SH-SY5Y (cell line): ENCODE measurements at regions not wholly inside any gene's neighbourhood (a gene's known extent, or its start where the extent isn't known, plus 50 kb on each side); places are given as distances from the start of the nearest gene placed in this dataset.

Experiments used
- GATA2 ChIP-seq: IDR thresholded peaks from 2 replicates; pipeline ENCODE4 v1.6.1; 2011; ENCODE audit warnings: mild to moderate bottlenecking, low read depth, low read length
- GATA3 ChIP-seq: IDR thresholded peaks from 2 replicates; pipeline ENCODE4 v1.6.1; 2011; ENCODE audit warnings: low read depth, mild to moderate bottlenecking, low read length, moderate library complexity

DNA sequence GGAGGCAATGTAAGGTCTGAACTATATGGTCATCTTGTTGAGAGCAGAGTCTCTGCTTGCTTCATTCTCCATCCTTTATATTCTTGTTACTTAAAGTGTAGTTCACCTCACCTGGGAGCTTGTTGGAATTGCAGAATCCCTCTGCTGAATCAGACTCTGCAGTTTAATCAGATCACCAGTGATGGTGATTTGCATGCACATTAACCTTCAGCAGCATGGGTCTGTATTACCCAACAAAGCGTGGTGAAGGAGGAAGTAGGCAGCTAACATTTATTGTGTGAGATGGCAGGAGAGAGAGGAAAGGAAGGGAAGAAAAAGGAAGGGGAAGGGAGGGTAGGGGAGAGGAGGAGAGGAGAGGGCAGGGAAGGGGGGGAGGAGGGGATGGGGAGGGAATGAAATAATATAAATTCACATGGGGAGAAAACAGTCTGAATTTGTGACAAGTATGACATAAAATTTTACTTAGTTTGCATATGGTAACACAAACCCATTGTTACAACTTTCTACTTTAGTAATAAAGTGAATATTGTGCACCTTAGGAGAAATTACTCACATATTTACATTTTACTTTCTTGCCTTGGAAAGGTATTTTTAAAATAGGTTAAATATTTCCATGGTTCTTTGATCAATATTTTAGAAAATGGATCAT lies 740.7 kb downstream of the DHX35 start:
- TF ChIP-seq GATA3 (no peak), GATA2 (no peak)

DNA sequence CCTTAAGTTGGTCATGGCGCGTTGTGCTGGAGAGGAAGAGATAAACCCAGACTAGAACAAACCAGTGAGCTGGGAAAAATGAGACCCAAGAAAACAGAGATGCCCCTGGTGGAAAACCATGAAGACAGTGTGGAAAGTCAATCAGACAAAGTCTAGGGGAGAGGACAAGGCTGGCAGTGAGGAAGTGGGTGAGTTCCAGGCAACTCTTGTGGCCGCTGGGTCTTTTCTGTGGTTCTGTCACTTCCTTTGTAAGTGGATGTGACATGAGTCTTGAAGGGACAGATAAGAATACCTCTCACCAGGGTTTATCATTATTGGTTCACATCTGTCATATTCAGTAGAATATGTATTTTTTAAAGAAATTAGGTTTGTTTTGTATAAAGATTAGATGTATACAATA lies 738.4 kb downstream of the DHX35 start:
- TF ChIP-seq GATA3 (no peak), GATA2 (no peak)

DNA sequence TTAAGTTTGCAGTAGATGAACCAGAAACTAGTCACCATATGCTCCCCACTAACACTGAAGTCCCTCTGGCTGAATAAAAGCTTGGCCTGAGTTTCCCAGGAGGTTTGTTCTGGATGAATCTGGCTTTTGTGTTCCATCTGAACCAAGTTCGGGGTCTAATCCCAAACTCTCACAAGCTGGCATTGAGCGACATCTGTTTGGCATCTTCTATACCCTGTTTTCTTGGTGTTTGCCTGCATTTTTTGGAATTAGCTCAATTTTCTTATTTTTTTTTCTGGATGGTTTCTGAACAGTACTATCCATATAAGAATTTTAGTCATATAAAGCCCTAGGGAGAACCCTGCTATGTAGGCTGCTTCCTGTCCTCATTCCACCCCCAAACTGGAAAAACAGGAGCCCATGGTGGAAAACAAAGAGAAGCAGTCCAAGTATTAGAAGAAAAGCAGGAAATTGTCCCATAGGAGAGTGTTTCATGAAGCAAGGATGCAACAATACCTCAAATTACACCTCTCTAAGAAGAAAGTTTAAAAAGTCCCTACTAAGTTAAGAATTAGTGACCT lies 737.1 kb downstream of the DHX35 start:
- TF ChIP-seq GATA3, result no peak
- no peak for TF ChIP-seq GATA2

DNA sequence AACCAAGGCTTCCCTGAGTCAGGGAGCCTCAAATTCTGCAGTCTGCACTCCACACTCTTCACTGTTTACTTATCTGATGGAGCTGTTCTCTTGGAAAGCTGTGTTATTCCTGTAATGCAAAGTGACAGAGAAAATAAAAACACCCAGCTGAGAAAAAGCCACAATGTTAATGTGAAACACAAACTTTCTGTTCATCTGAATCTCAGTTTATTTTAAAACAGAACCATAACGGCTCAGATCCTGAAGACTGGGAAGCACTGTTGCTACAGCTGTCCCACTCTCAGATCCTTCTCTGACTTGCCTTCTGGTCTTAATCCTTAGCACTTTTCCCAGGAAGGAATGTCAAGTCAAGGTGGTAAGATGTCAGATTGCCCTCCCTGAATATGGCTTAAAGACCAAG lies 736.6 kb downstream of the DHX35 start:
- TF ChIP-seq GATA3 (no peak), GATA2 (no peak)

DNA sequence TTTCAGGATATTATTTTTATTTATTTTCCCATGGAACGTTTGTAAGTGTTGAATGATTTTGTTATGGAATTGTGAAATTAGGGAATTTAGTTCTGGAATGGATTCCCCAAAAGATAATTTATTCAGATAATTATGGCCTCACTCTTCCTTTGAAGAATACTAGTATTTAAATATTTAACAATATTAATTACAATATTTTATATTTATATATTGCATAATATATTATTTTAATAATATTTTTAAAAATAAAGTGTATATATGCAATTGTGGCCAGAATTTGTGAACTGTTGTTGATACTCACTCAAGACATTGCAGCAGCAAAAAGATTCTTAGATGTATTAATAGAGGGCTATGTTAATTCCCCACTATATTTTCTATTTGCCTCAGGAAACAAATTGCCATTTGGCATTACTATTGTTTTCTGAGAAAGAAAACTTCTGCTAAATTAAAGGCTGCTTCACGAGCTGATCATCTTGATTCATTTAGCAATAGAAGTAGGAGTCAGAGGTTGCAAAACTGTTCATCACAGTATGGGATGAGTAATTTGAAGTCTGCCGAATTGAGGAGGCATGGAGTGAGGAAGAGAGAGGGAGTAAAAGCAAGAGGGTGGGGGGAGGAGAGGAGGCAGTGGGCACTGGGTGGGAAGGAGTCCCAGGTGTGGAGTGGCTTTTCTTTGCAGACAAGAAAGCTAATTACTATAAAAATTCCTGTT lies 729.2 kb downstream of the DHX35 start:
- TF ChIP-seq GATA2 (no peak), GATA3 (no peak)

DNA sequence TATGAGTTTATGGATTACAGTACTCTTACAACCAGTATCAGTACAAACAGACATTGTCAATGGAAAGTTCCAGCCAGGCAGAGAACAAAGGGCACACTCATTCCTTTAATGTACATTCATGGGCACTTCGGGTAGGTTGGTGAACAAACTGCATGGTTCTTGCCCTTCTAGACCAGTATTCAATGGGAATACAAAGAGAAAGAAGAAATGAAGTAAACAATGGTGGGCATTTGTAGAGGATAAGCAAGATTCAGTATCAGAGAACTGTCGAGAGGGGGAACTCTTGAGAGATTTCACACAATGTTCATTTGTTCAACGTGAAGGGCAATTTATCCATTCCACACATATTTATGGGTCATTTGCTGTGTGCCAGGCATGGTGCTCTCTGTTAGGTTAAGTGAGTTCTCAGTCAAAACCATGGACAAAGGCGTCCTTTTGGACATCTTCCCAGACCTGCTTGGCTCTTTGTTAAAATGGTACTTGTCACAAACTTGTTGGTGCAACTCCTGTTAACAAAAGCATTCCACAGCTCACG lies 714.8 kb downstream of the DHX35 start:
- TF ChIP-seq GATA3 (no peak), GATA2 (no peak)

DNA sequence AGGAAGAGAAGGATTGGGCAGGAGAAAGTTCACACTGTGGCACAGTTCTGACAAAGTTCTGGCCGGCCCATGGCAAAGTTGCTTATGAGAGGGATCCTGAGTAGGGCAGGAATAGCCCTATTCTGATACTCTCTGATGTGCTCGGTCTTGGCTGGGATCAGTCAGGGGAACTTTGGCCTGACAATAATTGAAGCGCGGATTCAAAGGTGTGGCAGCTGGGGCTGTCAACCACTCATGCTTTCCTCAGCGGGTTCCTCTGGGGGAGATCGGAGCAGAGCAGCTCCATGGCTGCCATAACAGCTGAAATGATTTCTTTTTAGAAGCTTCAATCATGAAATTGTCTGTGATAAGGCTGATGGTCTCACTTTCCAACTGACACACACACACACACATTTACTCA lies 714.1 kb downstream of the DHX35 start:
- no peak for TF ChIP-seq GATA3
- TF ChIP-seq GATA2, result no peak

DNA sequence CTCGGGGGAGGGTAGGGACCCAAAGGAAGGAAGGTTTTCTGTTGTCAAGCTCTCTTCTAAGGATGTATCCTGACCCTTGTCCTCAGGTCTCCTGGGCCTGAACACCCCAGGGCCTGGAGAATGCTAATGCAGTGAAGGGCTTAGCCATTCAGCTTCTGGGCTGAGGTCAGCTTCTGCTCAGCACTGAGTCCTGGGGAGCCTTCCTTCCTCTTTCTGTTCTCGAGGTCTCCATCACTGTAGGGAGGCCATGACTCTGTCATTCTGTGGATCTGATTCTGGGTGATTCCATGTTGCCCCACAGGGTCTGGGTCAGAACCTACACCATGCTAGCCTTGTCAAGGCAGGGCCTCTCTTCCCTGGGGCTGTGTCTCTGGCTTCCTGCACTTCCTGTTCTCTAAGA lies 712.7 kb downstream of the DHX35 start:
- TF ChIP-seq GATA2 (no peak), GATA3 (no peak)

DNA sequence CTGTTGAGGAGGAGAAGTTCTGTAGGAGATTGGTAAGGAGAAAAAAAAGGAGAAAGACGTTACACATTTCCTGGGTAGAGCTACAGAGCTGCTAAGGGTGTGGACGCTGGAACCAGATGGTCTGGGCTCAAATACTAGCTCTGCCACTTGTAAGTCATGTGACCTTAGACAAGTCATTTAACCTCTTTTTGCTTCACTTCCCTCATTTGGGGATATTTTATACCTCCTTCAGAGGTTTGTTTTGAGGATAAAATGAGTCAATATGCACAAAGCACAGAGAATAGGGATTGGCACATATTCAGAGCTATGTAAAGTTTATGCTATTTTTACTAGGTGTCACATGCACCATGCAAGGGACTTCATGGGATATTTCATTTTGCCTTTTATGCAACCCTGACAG lies 708.8 kb downstream of the DHX35 start:
- TF ChIP-seq GATA3, result no peak
- TF ChIP-seq GATA2, result no peak

DNA sequence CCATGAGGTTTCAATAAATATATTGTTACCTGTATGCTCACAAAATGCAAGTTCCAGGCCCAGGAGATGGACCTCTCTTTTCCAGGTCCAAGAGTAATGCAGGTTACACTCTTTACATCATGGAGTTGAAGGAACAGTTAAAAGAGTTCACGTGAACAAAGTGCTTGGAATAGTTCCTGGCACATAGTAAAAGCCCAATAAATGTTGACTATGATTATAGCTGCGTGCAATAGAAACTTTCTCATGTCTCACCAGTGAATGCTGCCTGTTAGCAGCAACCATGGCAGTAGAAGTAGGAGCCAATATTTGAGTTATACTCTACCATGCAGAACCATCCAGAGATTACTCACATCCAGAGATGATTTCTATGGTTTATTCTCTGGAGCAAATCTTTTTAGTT lies 707.5 kb downstream of the DHX35 start:
- TF ChIP-seq GATA3, result no peak
- no peak for TF ChIP-seq GATA2

DNA sequence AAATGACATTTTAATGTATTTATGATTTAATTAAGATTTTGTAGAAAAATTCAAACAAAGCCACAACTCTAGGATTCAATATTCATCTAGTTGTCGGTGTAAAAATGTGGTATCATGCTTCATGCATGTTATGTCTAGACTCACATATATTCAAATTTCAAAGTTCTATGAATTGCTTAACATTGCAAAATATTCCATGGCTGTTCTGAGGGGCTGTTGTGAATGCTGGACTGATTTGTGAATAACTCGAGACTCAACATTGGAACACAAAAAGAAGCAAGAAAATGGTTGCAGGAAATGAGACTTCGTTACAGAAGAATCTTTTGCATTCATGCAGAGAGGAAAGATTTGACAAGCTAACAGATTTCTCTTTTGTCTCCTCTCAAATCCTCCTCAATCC lies 705.9 kb downstream of the DHX35 start:
- TF ChIP-seq GATA2, result no peak
- TF ChIP-seq GATA3, result no peak

DNA sequence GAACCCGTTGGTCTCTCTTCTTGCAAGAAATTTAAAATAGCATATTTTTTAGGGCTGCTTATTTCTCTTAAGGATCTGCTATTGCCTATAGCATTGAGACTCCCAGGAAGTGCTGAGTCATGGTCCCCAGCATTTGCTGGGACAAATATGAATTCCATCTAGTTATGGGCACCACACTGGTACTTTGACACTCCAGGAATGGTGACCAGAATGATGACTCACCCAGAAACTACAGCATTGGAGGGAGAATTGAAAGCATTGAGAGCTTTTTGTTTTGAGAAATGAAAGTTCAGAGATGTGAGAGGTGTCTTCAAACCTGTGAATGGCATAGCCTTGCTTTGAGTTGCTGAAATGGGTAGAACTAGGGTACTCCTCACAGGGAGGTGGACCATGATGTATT lies 699.7 kb downstream of the DHX35 start:
- TF ChIP-seq GATA2 (no peak), GATA3 (no peak)

DNA sequence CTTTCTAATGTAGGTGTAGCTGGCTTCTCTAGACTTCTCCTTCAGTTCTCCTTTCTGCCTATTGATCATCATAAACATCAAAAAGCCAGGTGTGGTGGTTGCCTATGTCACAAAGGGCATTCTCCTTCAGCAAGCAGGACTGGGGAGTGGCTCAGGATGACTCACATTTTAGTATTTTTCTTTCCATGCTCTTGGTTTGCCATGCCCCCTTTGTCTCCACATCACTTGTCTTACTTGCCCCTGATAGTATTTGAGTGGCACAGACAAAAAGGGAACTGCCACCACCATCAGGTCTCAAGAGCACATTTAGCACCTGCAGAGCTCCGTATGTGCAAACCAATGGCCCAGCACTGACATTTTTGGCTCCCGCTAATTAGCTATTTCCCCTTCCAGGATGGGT lies 698.8 kb downstream of the DHX35 start:
- TF ChIP-seq GATA3 (no peak), GATA2 (no peak)

DNA sequence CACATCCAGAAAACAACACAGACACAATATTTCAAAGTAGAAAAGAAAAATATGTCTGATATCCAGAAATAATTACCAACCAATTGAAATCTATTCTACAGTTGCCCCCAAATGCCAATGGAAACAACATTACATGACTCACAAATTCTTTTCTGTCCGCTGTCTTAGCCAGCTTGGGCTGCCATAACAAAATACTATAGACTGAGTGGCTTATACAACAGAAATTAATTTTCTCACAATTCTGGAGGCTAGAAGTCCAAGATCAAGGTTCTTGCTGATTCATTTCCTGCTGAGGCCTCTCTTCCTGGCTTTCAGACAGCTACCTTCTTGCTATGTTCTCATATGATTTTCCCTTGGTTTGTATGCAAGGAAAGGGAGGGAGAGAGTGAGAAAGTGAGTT lies 698.1 kb downstream of the DHX35 start:
- TF ChIP-seq GATA2 (no peak), GATA3 (no peak)
